GM19239 (cell line): ENCODE measurements at regions not wholly inside any gene's neighbourhood (a gene's known extent, or its start where the extent isn't known, plus 50 kb on each side); places are given as distances from the start of the nearest gene placed in this dataset.
"Not testable (repeated sequence)": the region's sequence is repeated elsewhere in the genome, so short reads cannot be mapped to it uniquely, and the experiment has no call there.

Experiments
- DNase-seq: peaks from one replicate; pipeline ENCODE4 v3.0.0; 2011; ENCODE audit warnings: low spot score; ENCODE audit not compliant: insufficient read length
- FAIRE-seq: peaks from 2 replicates; lab custom pipeline; 2011; peaks lifted over from hg19 to GRCh38; lab: Jason Lieb, UNC

DNA sequence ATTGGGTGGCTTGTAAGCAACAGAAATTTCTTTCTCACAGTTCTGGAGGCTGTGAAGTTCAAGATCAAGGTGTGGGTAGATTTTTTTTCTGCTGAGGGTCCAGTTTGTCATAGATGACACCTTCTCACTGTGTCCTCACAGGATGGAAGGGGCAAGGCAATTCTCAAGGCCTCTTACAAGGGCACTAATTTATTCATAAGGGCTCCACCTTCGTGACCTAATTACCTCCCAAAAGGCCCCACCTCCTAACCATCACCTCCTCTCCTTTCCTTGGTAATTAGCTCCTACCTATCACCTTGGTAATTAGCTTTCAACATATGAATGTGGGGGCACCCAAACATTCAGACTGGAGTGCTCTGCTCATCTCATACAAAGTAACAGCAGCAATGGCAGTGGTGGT lies 92.3 kb upstream of the CD44 start:
- DNase-seq: no peak
- FAIRE-seq: no peak

DNA sequence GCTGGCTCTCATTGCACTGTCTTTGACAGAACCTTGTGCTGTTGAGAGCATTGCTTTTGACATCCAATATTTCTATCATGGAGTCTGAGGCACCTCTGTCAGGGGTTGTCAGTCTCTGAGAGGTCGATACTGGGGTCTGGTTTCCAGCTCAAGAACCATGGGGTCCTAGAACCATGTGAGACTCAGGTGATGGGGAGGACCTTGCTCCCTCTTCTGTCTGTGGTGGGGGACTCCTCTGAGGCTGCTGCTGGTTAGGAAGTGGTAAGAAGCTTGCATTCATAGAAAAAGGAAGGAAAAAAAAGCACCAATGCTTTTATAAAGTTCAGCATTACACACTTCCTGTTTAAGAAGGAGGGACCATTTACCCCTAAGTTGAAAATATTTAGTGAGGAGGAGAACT lies 91.8 kb upstream of the CD44 start:
- no peak for DNase-seq
- no peak for FAIRE-seq

DNA sequence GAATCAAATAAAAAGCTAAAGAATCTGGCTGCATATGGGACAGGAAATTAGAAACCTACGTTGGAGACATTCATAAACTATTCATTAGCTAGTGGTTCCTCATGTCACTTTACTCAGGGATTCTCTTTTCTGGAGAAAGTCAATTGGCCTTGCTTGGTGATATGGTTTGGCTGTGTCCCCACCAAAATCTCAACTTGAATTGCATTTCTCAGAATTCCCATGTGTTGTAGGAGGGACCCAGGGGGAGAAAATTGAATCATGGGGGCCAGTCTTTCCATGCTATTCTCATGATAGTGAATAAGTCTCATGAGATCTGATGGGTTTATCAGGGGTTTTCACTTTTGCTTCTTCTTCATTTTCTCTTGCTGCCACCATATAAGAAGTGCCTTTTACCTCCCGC lies 91.2 kb upstream of the CD44 start:
- FAIRE-seq: no peak
- DNase-seq: no peak

DNA sequence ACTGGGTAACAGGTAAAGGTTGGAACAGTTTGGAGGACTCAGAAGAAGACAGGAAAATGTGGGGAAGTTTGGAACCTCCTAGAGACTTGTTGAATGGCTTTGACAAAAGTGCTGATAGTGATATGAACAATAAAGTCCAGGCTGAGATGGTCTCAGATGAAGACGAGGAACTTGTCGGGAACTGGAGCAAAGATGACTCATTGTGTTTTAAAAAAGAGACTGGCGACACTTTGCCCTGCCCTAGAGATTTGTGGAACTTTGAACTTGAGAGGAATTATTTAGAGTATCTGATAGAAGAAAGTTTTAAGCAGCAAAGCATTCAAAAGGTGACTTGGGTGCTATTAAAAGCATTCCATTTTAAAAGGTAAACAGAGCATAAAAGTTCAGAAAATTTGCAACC lies 90.6 kb upstream of the CD44 start:
- DNase-seq, FAIRE-seq: not testable (repeated sequence)

DNA sequence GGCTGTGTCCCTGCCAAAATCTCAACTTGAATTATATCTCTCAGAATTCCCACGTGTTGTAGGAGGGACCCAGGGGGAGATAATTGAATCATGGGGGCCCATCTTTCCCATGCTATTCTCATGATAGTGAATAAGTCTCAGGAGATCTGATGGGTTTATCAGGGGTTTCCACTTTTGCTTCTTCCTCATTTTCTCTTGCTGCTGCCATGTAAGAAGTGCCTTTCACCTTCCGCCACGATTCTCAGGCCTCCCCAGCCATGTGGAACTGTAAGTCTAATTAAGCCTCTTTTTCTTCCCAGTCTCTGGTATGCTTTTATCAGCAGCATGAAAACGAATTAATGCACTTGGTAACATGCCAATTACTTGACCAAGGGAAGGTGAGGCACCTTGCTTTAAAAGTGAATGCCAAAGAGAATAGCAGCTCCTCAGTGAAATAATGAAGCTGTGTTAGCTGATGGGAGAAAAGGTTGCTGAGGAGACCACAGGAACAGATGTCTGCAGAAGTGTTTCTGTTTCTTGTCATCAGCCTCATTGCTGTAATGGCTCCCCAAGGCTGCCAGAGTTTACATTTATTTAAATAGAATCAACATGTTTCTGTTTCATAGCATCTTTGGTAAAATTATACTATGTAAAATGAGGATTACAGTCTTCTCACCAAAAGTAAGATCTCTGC lies 89.0 kb upstream of the CD44 start:
- peak; percentile 21 for FAIRE-seq
- no peak for DNase-seq

DNA sequence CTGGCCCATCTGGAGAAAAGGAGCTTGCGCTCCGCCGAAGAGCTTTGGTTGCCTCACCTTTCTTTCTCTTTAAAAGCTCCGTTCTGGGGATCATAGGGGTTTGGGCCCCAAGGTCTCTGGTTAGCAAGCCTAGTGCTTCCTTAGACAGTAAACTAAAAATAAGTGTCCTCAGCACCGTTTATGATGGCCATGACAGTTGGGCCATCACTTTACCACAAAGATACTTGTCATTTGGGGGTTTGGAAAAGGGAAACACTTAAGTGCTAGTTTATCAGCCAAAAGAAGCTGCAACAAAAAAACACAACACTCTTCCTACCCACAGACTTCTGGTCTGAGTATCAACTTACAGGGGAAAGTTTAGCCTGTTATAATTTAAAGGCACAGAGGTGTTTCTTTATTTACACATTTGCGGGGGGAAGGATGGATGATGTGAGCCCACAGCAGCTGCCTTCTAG lies 88.4 kb upstream of the CD44 start:
- FAIRE-seq (peak; percentile 69), DNase-seq (no peak)

DNA sequence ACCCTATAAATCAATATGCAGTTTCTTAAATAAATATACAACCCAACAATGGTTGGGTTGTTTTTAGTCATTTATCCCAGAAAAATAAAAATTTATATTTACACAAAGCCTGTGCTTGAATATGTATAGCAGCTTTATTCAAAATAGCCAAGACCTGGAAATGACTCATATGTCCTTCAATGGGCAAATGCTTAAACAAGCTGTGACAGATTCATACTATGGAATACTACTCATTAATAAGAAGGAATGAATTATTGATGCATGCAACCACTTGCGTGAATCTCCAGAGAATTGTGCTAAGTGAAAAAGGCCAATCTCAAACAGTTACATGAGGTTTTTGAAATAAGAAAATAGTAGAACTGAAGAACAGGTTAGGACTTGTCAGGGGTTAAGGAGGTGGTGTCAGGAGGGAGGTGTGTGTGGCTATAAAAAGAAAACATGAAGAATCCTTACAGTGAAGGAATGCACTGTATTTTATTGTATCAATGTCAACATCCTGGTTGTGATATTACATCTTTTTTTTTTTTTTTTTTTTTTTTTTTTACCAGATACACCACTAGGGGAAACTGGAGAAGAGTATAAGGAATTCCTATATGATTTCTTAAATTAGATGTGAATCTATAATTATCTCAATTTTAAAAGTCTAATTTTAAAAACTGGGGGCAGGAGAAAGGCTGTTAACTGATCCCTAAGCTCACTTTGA lies 82.4 kb upstream of the CD44 start:
- FAIRE-seq: no peak

DNA sequence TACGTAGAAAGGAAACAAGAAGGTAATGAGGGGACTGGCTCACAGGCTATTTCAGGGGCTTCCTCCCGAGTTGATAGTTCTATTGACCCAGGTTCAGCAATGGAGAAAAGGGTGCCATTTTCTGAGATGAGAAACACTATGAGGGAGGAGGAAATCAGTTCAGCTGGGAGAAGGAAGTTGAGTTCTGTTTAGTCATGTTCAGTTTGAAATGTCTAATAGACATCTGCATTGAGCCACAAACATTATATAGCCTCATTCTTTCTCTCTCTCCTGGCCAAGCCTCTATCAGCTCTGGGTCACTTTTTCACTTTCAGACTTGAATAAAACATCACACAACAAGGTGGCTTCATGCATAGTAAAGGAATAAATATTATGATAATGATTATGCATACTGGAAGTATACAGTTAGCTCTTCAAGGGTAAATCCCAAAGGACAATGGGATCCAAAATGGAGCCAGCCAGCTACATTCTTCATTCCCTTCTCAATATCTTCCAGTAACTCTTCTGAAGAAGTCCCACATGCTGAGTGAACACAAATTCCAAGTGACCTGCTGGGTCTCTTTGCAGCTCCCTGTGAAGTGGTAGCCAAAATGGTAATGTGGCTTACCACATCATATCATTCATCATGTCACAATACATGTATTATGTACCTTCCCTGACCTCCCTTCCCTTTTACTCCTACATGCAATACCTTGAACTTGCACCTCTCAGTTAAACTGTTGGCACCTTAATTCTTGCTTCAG lies 80.9 kb upstream of the CD44 start:
- DNase-seq (no peak), FAIRE-seq (peak; percentile 52)

More for the DNA sequence above, 82.4 kb upstream of the CD44 start:
- no peak for DNase-seq

DNA sequence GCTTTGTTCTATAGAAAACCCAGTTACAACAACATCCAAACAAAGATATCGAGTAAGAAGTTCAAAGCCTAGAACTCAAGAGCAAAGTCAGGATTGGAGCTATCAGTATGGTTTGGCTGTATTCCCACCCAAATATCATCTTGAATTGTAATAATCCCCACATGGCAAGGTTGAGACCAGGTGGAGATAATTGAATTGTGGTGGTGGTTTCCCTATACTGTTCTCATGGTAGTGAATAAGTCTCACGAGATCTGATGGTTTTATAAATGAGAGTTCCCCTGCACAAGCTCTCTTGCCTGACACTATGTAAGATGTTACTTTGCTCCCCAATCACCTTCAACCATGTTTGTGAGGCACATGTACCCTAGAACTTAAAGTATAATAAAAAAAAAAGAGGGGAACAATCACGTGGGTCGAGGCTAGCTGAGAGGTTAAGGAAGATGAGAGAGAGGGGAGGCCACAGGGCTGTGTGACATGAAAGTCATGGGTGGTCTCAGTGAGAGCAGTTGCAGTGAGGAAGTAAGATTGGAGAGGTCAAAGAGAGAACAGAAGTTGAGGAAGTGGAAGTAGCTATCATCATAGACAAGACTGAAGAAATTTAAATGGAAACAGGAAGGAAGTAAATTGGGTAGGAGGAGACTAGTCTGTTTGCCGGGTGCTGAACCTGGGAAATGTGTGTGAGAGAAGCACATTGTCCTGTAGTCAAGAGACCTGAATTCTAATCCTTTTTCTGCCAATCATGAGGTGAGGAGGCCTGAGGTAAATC lies 80.1 kb upstream of the CD44 start:
- DNase-seq (no peak), FAIRE-seq (no peak)

DNA sequence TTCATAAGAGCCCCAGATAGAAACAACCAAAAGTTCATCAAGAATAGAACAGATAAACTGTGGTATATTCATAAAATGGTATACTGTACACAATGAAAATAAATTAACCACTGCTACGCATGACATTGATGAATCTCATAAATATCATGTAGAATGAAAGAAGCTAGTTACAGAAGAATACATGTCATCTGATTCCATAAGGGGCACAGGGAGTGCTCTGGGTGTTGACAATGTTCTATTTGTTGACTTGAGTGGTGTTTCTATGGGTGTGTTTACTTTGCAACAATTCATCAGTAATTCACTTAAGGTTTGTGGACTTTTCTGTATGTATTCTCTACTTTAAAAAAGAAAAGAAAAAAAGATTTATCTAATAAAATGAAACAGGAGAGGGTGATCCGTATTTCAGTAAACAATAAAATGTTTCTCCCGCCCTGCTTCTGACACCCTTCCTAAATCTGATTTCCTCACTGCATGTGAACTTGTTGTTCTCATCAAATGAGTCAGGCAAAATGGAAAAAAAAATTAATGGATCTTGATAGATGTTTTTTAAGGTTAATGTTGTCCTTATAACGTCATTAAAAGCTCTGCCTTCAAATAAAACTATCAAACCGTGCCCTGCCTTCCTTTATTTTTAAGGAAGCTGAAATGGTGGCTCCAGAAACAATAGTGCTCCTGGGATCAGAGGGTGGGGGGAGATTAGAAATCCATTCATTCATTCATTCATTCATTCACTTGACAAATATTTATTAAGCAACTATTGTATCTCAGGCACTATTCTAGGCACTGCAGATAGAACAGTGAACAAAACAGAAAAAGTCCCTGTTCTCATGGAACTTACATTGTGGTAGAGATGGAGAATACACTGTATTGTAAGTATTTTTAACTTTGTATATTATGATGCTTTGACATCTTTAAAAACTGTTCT lies 77.2 kb upstream of the CD44 start:
- FAIRE-seq (no peak), DNase-seq (no peak)

DNA sequence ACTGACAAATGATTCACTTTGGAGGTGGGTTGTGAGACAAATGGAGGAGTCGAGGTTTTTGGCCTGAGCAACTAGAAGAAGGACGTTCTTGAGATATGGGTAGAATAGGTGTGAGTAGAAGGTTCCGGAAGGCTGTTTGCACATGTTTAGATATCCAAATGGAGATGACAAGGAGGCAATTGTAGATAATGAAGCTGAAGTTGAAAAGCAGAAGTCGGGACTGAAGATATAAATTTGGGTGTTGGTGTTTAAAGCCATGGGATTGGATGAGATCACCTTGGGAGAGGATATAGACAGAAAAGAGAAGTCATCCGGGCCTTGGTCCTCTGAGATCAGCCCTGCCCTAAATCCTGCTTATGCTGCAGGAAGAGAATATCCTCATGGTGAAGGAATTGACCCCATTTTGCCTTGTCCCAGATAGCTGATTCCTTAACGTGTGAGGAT lies 75.5 kb upstream of the CD44 start:
- FAIRE-seq: no peak
- no peak for DNase-seq

DNA sequence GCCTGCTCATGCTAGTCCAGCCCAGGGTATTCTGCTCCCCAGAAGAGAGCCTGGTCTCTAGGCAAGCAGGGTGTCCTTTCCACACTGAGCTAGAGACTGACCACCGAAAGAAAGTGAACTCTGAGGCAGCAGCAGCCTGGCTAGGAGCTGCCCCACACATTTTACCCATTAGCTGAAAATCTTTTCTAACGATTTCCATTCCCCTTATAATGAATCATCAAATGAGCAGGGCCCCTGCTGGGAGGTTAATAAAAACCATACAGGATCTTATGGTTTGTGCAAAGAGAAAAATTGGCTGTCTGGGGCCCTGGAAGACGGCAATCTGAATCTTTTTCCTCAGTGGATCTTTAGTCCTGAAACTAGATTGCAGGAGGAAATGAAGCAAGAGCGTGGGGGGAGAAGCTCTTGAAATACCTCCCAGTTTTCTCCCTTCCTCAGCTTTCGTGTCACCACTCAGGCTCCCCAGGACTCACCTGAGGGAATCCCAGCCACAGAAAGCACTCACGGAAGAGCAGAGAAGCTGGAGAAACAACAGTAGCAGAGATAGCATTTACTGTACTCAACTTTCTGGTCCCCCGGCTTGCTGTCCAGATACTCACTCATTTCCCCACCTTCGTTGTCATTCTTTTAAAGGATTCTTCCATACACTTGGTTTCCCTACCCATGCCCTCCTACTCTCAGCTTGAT lies 74.7 kb upstream of the CD44 start:
- FAIRE-seq (no peak), DNase-seq (no peak)

DNA sequence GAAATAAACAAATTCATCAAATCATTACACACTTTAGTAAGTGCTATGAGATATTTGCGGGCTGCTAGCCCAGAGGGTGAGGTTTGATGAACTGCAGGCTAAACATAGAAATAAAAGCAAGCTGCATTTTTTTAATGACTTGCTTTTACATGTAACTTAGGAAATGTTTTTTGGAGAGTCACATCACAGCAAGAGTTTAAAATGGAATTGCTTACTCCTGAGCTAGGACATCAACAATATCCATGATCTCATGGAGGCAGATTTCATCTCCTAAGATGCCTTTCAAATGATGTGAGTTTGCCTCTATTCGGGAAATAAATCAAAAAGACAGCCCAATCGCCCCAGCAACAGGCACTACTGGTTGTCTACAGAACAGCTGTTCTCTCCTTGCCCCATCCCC lies 73.4 kb upstream of the CD44 start:
- FAIRE-seq (no peak), DNase-seq (no peak)

DNA sequence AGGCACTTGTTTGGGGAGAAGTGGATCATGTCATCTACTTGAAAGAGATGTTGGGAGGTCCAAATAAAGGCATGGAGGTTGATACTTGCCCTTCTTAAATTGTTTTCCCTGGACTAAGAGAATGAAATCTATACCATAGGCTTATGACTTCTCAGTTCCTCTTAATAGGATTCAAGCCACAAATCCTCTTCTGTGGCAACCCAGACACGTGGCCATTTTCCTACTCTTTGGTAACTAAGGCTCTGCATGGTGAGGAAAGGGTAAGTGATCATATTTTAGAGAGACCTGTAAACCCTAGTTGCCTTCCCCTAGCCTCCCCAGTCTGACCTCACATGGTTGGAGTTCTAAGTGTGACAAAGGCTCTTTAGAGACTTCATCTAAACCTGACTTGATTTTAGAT lies 72.9 kb upstream of the CD44 start:
- no peak for FAIRE-seq

DNA sequence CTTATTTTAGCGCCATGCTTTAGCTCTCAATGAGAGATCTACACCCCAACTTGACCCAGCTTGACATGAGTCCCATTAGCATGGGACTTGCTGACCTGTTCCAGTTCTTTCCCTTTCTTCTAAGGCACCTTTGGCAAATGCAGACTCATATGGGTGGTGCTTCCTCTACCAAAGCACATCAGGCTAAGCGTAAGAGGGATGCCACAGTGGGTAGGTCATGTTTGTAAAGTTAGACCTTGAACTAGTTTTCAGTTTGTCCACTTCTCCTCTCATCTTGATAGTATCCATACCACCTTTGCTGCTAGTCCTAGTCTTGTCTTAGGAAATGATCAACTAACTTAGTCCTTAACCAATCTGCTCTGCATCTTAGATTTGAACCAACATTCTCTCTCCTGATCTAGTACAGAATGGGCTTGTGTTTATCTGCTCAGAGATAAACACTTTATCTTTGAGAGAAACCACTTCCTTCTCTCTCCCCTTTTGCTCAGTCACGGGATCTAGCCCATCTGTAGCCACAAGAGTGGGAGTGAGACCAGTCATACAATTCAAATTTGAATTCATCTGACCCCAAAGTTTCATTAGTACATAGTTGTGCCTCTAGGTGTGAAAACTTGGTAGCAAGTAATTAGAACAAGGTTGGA lies 72.1 kb upstream of the CD44 start:
- FAIRE-seq: peak; percentile 64
- no peak for DNase-seq

More for the DNA sequence above, 72.9 kb upstream of the CD44 start:
- no peak for DNase-seq

DNA sequence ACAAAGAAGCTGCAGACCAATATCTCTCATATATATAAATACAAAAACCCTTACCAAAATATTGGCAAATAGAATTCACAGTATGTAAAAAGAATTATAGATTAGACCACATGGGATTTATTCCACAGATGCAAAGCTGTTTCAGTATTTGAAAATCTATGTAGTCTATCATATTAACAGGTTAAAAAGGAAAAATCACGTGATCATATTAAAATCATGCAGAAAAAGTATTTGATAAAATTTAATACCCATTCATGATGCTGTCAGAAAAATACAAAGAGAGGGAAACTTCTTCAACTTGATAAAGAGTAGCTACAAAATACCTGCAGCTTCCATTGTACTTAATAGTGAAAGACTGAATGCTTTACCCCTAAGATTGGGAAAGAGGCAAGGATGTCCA lies 67.2 kb upstream of the CD44 start:
- no peak for FAIRE-seq

DNA sequence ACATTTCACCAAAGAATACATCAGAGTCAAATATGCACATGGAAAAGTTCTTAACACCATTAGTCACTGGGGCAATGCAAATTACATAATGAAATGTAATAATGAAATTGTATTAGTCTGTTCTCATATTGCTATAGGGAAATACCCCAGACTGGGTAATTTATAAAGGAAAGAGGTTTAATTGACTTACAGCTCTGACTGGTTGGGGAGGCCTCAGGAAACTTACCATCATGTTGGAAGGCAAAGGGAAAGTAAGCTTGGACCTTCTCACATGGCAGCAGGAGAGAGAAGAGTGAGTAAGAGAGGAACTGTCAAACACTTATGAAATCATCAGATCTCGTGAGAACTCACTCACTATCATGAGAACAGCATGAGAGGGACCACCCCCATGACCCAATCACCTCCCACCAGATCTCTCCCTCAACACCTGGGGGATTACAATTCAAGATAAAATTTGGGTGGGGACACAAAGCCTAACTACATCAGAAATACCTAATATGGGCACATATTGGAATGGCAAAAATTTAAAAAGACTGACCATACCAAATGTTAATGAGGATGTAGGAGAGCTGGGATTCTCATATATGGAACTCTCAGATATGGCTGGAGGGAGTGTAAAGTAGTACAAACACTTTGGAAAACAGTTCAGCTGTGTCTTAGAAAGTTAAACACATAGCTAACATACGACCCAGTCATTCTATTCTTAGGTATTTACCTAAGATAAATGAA lies 65.1 kb upstream of the CD44 start:
- FAIRE-seq: peak; percentile 8
- no peak for DNase-seq

More for the DNA sequence above, 67.2 kb upstream of the CD44 start:
- DNase-seq: no peak
